C4-2B (cell line): ENCODE measurements at regions not wholly inside any gene's neighbourhood (a gene's known extent, or its start where the extent isn't known, plus 50 kb on each side); places are given as distances from the start of the nearest gene placed in this dataset.
"Not testable (repeated sequence)": the region's sequence is repeated elsewhere in the genome, so short reads cannot be mapped to it uniquely, and the experiment has no call there.

Experiments used
- H3K27ac ChIP-seq: fragments of 450-650 bp; 2 replicates; pipeline ENCODE4 v1.5.1; 2017
- CTCF ChIP-seq: fragments of 450-650 bp; conservative IDR thresholded peaks from 2 replicates; pipeline ENCODE4 v1.5.1; 2017; ENCODE audit warnings: mild to moderate bottlenecking
- ZFX ChIP-seq: fragments of 450-650 bp; IDR thresholded peaks from 2 replicates; pipeline ENCODE4 v1.6.1; 2017

- no peak overlapping the region for H3K27ac ChIP-seq
- TF ChIP-seq ZFX (no peak), CTCF (no peak)
Measured at GRCh38 chr11:134988495-134988894, 576.5 kb upstream of the B3GAT1 start.

- no peak overlapping the region for H3K27ac ChIP-seq
- TF ChIP-seq ZFX (no peak), CTCF (no peak)
Measured at GRCh38 chr11:134987822-134988221, 575.8 kb upstream of the B3GAT1 start.

GRCh38 chr11:134987223-134987768 lies 575.3 kb upstream of the B3GAT1 start:
- H3K27ac ChIP-seq = no peak overlapping the region
- no peak for TF ChIP-seq CTCF

DNA sequence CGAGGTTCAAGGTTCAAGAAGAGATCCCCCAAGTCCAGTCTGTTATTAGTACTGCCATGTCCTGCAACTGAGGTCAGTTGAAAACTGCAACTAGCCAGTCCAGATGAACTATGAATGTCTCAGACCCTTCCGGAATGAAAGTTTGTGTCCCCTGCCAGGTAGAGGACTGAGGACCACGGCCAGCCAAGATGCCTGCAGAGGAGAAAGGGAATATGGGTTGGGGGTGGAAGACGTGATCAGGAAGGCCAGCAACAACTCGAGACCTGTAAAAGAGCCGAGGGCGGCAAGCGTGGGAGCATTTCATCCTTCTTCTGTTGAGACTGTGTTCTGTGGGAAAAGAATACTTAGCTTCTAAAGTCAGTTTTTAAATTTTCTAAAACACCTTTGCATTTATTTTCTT lies 572.4 kb upstream of the B3GAT1 start:
- TF ChIP-seq CTCF (no peak), ZFX (no peak)
- H3K27ac ChIP-seq = no peak overlapping the region

GRCh38 chr11:134982432-134982831 lies 570.4 kb upstream of the B3GAT1 start:
- not testable (repeated sequence) for H3K27ac ChIP-seq

- no peak overlapping the region for H3K27ac ChIP-seq
- TF ChIP-seq CTCF (no peak), ZFX (no peak)
Measured at GRCh38 chr11:134981835-134982234, 569.8 kb upstream of the B3GAT1 start.

- H3K27ac ChIP-seq = no peak overlapping the region
- TF ChIP-seq ZFX (no peak), CTCF (no peak)
Measured at GRCh38 chr11:134980819-134981710, 569.0 kb upstream of the B3GAT1 start.

DNA sequence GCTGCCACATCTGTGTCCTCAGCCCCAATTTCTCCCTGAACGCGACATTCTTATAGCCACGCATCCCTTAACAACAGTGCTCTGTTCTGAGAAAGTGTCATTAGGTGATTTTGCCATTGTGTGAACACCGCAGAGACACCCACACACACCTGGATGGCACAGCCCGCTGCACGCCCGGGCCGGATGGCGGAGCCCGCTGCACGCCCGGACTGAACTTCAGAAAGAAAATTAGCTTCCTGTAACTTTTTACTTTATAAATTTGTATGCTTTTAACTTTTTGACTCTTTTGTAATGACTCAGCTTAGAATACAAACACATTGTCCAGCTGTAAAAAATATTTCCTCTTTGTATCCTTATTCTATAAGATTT lies 567.0 kb upstream of the B3GAT1 start:
- not testable (repeated sequence) for H3K27ac ChIP-seq
